Mucosa of rectum (tissue), 2 donors: ENCODE measurements at regions not wholly inside any gene's neighbourhood (a gene's known extent, or its start where the extent isn't known, plus 50 kb on each side); places are given as distances from the start of the nearest gene placed in this dataset.
"Not testable (repeated sequence)": the region's sequence is repeated elsewhere in the genome, so short reads cannot be mapped to it uniquely, and the experiment has no call there.

ENCODE experiments used
- H3K27ac ChIP-seq, 2 donors: one replicate each; pipeline ENCODE4 v1.7.0; 2013; ENCODE audit warnings: inconsistent platforms in 2 of 2, low read depth in 2 of 2, low read length in 2 of 2
- H3K27me3 ChIP-seq, 2 donors: one replicate each; pipeline ENCODE4 v1.7.0; 2013; ENCODE audit warnings: low read length in 2 of 2; ENCODE audit not compliant: control insufficient read depth in 2 of 2, insufficient read depth in 2 of 2
- H3K36me3 ChIP-seq, 2 donors: one replicate each; pipeline ENCODE4 v1.7.0; 2013; ENCODE audit warnings: low read length in 2 of 2; ENCODE audit not compliant: control insufficient read depth in 2 of 2, insufficient read depth in 2 of 2
- H3K4me1 ChIP-seq, 2 donors: one replicate each; pipeline ENCODE4 v1.7.0; 2013; ENCODE audit warnings: low read length in 2 of 2, mild to moderate bottlenecking in 1 of 2; ENCODE audit not compliant: control insufficient read depth in 2 of 2, insufficient read depth in 2 of 2
- H3K4me3 ChIP-seq, 2 donors: one replicate each; pipeline ENCODE4 v1.7.0; 2013; ENCODE audit warnings: low read length in 2 of 2
- H3K9ac ChIP-seq, 2 donors: one replicate each; pipeline ENCODE4 v1.7.0; 2013; ENCODE audit warnings: low read length in 2 of 2, low read depth in 1 of 2, mild to moderate bottlenecking in 1 of 2
- H3K9me3 ChIP-seq, 2 donors: one replicate each; pipeline ENCODE4 v1.7.0; 2013; ENCODE audit warnings: low read length in 2 of 2; ENCODE audit not compliant: control insufficient read depth in 2 of 2
- donor health status: healthy.
- donor health status: Normal muscosa, but diverticular disease.

GRCh38 chr6:27773542-27774263, 138.5 kb downstream of the OR2B2 start:
- peak overlapping the region in 1 of 2 donors; percentile 42 for H3K4me3 ChIP-seq
- H3K27ac ChIP-seq, result peak overlapping the region; percentile 81 to 92
- H3K27me3 ChIP-seq, H3K9me3 ChIP-seq, H3K36me3 ChIP-seq: not testable (repeated sequence)
- peak overlapping the region; percentile 56 to 63 for H3K9ac ChIP-seq
- H3K4me1 ChIP-seq, result peaks cover 19 to 45% of the 10 kb centered on the region in 2 donors

GRCh38 chr6:27772261-27773001, 139.8 kb downstream of the OR2B2 start:
- Histone ChIP-seq H3K27me3 (no peaks in the 10 kb centered on the region), H3K9ac (peak overlapping the region; percentile 63 to 81), H3K36me3 (no peaks in the 10 kb centered on the region), H3K27ac (peak overlapping the region; percentile 81 to 92), H3K9me3 (no peaks in the 10 kb centered on the region), H3K4me3 (peak overlapping the region; percentile 62 to 68), H3K4me1 (peaks cover 19 to 44% of the 10 kb centered on the region in 2 donors)

GRCh38 chr6:27771235-27771634, 141.0 kb downstream of the OR2B2 start:
- Histone ChIP-seq H3K4me3 (peak overlapping the region in 1 of 2 donors; percentile 68), H3K4me1 (peaks cover 17 to 40% of the 10 kb centered on the region in 2 donors), H3K36me3 (no peaks in the 10 kb centered on the region), H3K27ac (peak overlapping the region; percentile 81 to 92), H3K9ac (peak overlapping the region; percentile 63 to 81), H3K9me3 (no peaks in the 10 kb centered on the region), H3K27me3 (no peaks in the 10 kb centered on the region)

- Histone ChIP-seq H3K4me1 (peaks cover 17 to 37% of the 10 kb centered on the region in 2 donors), H3K27ac (no peak overlapping the region), H3K36me3 (no peaks in the 10 kb centered on the region), H3K9me3 (no peaks in the 10 kb centered on the region), H3K27me3 (no peaks in the 10 kb centered on the region), H3K4me3 (no peak overlapping the region), H3K9ac (no peak overlapping the region)
Measured at GRCh38 chr6:27770724-27771123, 141.5 kb downstream of the OR2B2 start.

GRCh38 chr6:27768556-27768955, 143.6 kb downstream of the OR2B2 start:
- Histone ChIP-seq H3K4me3 (no peak overlapping the region), H3K27me3 (no peaks in the 10 kb centered on the region), H3K27ac (no peak overlapping the region), H3K9me3 (no peaks in the 10 kb centered on the region), H3K36me3 (no peaks in the 10 kb centered on the region), H3K4me1 (peaks cover 17 to 25% of the 10 kb centered on the region in 2 donors), H3K9ac (no peak overlapping the region)

- Histone ChIP-seq H3K9ac (no peak overlapping the region), H3K4me1 (peaks cover 10 to 18% of the 10 kb centered on the region in 2 donors), H3K27me3 (no peaks in the 10 kb centered on the region), H3K36me3 (no peaks in the 10 kb centered on the region), H3K4me3 (no peak overlapping the region), H3K27ac (no peak overlapping the region), H3K9me3 (no peaks in the 10 kb centered on the region)
Measured at GRCh38 chr6:27767851-27768250, 144.3 kb downstream of the OR2B2 start.

- H3K4me1 ChIP-seq, result peaks cover 0 to 4% of the 10 kb centered on the region in 2 donors
- H3K27ac ChIP-seq, result no peak overlapping the region
- no peaks in the 10 kb centered on the region for H3K27me3 ChIP-seq
- no peaks in the 10 kb centered on the region for H3K9me3 ChIP-seq
- no peak overlapping the region for H3K9ac ChIP-seq
- no peaks in the 10 kb centered on the region for H3K36me3 ChIP-seq
- no peak overlapping the region for H3K4me3 ChIP-seq
Measured at GRCh38 chr6:27766405-27766804, 145.8 kb downstream of the OR2B2 start.

- H3K36me3 ChIP-seq, result no peaks in the 10 kb centered on the region
- no peaks in the 10 kb centered on the region for H3K27me3 ChIP-seq
- H3K9ac ChIP-seq, result no peak overlapping the region
Measured at GRCh38 chr6:27765028-27765590, 147.1 kb downstream of the OR2B2 start.

GRCh38 chr6:27761391-27761790, 150.8 kb downstream of the OR2B2 start:
- Histone ChIP-seq H3K9me3 (no peaks in the 10 kb centered on the region), H3K9ac (no peak overlapping the region), H3K4me3 (no peak overlapping the region), H3K27ac (no peak overlapping the region), H3K4me1 (no peaks in the 10 kb centered on the region), H3K36me3 (no peaks in the 10 kb centered on the region), H3K27me3 (no peaks in the 10 kb centered on the region)

More at GRCh38 chr6:27765028-27765590, 147.1 kb downstream of the OR2B2 start:
- no peak overlapping the region for H3K4me3 ChIP-seq
- H3K9me3 ChIP-seq, result no peaks in the 10 kb centered on the region
- no peaks in the 10 kb centered on the region for H3K4me1 ChIP-seq
- no peak overlapping the region for H3K27ac ChIP-seq

- Histone ChIP-seq H3K36me3 (no peaks in the 10 kb centered on the region), H3K27me3 (no peaks in the 10 kb centered on the region), H3K9me3 (no peaks in the 10 kb centered on the region), H3K27ac (no peak overlapping the region), H3K4me1 (no peaks in the 10 kb centered on the region), H3K9ac (no peak overlapping the region), H3K4me3 (no peak overlapping the region)
Measured at GRCh38 chr6:27760464-27760863, 151.7 kb downstream of the OR2B2 start.
